ENCODE measurements at regions not wholly inside any gene's neighbourhood (a gene's known extent, or its start where the extent isn't known, plus 50 kb on each side); places are given as distances from the start of the nearest gene placed in this dataset.
A peak's percentile ranks its signal among the peaks of the same experiment; 100 is the strongest.
"Not testable (repeated sequence)": the region's sequence is repeated elsewhere in the genome, so short reads cannot be mapped to it uniquely, and the experiment has no call there.

DNA sequence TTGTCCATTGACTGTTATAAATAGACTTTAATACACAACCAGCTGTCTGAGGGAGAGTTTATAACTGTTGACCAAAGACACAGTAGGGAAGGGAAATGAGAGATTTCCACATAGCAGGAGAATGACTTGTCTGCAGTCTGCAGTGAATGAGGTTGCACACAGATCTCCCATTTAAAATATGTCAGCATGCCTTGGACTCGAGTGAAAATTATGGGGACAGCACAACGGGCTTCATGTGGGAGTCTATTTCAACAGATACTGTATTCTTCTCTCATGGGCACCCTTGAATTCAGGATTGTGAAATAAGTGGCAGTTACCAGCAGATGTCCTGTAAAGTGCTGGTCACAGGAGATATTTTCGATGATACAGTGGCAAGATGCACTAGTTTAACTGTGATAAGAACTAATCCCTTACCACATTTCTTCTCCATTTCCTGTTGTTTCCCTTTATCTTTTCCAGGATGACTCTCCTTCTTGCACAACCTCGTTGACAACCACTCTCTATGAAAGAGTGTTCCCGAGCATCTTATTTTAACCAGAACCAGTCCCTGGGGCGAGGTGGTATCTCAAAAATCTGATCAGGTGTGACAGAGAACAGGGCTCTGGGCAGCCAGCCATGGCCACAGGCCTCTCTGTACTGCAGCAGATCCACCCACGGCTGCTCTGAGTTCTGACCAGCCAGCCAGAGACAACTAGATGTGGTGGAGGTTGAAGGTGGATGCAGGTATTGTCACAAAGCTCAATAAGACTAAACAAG, 51.5 kb upstream of the MAP3K1 start:
- DNase-seq: no peak

DNA sequence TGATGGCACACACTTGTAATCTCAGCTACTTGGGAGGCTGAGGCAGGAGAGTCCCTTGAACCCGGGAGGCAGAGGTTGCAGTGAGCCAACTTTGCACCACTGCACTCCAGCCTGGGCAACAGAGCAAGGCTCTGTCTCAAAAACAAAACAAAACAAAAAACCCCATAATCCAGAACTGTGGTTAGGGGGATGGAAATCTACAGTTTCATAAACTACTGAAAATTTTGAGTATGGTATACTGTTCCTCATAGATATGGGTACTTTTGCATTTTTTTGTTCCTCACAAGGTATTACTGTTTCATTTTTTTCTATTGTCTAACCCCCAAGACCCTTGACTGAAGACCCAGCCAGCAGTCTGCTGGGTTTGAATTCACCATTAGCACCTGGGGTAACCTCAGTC, 52.2 kb upstream of the MAP3K1 start:
- no peak for DNase-seq

DNA sequence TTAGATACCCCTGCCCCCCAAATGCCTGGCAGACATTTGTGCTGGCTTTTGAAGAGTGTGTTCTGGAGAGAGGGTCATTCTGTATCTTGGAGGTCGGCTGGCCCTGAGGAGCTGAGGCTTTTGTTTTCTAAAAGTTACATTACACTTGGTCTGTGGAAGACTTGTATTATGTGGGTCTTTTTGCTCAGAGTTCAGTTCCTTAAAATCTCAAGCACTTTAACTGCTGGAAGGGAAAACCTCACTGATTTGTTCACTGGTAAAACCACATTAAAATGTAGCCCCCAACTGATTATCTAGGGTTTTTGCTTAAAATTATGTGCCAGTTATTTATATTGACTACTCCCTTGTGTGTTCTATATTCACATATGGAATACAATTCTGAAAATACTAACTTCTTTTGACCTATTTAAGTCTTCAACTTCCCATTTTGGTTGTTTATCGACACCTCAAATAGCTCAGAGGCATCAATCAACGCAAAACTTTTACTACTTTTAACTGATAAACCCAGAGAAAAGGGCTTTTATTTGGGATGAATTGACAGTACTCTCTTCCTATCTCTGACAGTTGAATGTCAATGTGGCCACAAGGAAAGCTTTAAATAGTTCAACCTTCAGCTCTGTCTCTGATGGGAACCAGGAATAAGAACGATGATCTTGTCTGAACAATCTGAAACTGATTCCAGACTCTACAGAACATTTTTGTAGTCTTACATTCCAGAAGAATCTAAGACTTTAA, 54.0 kb upstream of the MAP3K1 start:
- DNase-seq: no peak

DNA sequence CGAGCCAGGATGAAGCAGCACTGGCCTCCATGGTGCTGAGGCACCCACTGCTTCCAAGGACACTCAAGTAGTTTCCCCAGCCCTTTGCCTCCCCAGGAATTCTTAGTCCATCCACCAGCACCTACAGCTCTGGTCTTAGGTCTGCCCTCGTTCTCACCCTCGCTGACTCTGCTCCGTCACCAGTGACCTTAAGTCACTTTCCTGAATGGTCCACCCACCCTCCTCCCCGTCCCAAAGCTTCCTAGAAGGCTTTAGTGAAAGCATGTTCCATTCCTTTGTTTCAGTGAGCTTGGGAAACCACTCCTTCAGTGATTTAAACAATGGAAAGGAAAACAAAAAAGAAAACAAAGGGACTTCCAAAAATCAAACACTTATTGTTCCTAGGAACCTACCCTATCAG, 54.6 kb upstream of the MAP3K1 start:
- no peak for DNase-seq

DNA sequence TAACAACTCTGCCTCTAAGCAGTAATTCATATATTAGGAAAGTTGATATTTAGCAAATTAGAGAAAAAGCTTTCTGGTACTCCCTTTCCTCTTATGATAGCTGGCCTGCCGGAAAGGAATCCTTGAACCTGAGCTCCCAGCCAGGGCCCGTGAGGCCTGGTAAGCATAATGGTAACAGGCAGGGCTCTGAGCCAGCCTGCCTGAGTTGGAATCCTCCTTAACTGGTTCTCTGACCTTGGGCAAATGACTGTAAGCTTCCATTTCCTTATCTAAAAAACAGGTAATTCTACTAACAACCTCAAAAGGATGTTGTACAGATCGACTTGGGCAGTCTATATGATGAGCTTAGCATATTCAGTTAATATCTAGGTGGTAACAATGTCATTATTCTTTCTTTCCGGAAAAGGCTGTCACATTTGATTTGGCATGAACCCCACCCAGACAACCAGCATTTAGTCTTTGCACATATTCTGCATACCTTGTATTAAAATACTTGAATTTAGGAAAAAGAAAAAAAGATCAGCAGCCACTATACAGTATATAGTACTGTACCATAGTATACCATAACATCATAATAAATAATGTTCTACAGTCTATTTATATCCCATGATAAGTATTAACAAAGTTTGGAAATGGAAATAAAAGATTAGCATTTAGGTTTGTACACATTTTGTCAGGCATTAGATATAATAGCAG, 55.7 kb upstream of the MAP3K1 start:
- DNase-seq: no peak

DNA sequence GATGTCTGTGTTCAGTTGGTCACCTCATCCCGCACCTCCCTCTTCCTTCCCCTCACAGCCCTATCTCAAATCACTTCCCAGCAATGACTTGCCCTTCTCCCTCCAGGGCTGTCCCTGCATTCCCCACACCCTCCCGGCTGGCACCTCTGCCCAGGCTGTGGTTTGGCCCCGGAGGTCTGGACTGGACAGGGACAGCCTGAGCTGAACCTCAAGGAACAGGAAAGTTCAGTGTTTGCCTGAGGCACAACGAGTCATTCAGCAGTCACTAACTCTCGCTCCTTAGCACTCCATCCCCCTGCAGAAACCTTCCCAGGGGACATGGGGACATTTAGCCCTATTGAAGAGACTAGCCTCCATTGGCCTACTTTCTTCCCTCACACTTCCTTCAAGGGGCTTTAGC, 58.3 kb upstream of the MAP3K1 start:
- DNase-seq: no peak

DNA sequence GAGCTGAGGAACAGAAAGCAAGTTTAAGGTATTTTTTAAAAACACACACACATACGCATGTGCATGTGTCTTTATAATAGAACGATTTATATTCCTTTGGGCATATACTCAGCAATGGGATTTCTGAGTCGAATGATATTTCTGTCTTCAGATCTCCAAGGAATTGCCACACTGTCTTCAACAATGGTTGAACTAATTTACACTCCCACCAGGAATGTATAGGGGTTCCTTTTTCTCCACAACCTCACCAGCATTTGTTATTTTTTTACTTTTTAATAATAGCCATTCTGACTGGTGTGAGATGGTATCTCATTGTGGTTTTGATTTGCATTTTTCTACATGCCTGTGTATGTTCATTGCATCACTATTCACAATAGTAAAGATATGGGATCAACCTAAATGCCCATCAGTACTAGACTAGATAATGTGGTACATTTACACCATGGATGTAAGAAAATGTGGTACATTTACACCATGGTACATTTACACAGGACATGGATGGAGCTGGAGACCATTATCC, 60.3 kb upstream of the MAP3K1 start:
- DNase-seq: no peak

DNA sequence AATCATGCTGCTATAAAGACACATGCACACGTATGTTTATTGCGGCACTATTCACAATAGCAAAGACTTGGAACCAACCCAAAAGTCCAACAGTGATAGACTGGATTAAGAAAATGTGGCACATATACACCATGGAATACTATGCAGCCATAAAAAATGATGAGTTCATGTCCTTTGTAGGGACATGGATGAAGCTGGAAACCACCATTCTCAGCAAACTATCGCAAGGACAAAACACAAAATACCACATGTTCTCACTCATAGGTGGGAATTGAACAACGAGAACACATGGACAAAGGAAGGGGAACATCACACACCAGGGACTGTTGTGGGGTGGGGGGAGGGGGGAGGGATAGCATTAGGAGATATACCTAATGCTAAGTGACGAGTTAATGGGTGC, 61.8 kb upstream of the MAP3K1 start:
- DNase-seq: not testable (repeated sequence)

DNA sequence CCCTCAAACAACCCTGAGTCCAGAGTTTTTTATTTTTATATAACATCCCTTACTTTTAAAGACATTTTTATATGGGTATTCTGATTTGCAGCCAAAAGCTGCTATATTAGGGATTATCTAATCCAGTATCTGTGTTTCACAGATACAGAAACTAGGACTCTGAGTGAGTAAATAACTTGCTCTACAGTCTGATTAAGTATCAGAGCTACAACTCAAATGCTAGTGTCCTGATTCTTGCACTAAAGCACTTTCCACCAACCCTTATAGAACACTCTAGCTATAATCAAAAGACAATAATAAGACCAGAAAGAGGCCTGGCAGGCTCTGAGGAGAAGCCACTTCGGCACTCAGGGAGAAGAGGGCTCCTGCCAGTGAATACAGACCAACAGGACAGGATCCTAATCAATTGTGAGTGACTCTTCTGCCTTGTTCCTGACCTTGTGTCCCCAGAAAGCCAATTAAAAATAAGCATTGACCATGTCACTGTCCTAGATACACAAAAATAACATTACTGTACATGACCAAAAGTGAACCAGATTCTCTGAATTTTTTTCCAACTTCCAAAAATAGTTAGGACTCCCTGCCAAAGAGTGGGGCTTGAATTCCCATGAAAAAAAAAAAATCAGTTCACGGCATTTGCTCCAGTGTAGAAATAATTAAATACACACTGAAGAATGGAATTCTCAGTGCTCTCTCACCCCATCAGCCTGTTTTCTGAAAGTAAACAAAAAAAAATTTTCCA, 63.6 kb upstream of the MAP3K1 start:
- DNase-seq: no peak

DNA sequence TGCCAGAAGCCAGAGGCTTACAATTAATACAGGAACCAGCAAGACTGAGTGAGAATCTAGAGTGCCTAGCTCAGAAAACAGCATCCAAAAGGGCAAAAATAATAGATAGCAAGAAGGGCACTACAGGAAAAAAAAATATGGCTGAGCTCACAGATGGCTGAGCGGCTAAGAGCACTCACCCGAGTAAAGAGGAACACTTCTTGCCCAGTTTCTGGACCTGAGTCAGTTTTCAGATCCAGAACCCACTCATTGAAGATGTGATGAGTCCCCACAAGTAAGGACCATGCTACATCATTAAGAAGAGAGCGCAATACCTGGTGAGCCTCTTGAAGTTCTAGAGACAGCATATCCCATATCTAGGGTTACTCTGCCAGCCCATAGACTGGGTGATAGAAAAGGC, 65.5 kb upstream of the MAP3K1 start:
- DNase-seq: no peak

DNA sequence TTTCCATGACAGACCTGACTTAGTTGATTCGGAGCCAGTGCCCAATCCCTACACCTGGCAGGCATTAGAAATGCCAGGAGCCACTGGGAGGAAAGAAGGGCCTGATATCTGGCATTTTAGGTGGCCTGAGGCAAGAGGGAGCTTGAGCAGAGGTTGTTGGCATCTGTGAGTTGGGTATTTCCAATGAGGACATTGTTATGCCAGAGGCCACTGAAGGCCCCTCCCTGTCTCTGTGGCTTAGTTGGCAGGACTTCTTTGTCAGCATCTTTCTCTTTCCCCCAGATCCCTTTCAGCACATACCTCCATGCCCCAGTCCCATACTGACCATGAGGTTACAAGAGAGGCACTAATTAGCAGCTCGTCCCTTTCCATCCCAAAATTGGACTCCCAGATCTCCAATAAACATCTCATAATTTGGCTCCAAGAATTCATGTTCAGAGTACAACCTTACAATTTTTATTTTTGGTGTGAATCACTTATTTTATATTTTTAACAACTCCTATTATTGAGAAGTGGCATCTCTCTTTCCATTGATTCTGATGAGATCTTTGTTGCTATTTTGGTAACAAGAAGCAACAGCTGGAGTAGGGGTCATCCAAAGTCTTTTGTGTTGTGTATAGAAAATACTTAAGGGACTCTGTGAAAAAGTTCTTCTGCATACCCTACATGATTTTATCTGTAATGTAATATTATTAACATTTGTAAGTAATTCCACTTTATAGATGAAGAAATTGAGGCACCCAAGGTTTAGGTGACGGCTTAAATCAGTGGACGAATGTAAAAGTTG, 68.6 kb upstream of the MAP3K1 start:
- no peak for DNase-seq

DNA sequence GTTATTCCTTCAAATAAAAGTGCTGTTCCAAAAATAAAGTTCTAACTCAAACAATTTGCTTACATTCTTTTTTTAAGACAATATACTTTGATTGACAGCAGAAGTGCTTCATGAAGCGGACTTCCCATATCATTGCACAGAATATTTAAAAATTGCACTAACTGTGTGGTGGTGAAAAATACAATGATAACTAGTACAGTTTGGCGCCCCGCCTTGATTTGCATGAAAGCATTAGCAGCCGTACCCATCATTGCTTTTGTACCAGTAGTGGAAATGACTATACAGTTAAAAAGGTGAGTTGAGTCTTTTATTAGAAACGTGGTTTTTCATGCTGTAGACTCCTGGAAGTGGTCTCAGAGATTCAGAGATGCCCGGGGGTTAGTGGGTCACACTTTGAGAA, 69.5 kb upstream of the MAP3K1 start:
- no peak for DNase-seq

DNA sequence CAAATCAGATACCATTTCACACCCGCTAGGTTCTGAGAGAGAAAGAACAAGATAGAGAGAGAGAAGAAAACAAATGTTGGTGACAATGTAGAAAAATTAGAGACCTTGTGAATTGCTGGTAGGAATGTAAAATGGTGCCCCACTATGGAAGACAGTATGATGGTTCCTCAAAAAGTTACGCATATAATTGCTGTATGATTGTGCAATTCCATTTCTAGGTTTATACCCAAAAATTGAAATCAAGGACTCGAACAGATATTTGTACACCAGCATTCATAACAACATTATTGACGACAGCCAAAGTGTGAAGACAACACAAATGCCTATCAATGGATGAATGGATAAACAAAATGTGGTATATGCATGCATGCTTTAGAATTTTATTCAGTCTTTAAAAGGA, 74.5 kb upstream of the MAP3K1 start:
- no peak for DNase-seq

DNA sequence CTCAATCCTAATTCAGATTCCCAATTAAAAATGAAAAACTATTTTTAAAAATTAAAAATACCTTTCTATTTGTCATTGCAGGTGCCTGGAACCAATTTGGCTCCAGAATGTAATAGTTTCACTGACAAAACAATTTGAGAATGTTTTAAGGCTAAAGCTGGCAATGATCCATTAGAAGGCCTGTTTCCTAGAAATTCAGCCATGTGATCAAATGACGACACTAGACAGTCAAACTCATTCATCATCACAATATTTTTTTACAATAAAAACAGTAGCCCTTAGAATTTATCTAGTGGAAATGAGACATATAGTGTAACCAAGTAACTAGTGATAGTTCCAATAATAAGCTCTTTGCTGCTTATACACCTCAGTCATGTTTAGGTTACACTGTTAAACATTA, 75.4 kb upstream of the MAP3K1 start:
- no peak for DNase-seq

DNA sequence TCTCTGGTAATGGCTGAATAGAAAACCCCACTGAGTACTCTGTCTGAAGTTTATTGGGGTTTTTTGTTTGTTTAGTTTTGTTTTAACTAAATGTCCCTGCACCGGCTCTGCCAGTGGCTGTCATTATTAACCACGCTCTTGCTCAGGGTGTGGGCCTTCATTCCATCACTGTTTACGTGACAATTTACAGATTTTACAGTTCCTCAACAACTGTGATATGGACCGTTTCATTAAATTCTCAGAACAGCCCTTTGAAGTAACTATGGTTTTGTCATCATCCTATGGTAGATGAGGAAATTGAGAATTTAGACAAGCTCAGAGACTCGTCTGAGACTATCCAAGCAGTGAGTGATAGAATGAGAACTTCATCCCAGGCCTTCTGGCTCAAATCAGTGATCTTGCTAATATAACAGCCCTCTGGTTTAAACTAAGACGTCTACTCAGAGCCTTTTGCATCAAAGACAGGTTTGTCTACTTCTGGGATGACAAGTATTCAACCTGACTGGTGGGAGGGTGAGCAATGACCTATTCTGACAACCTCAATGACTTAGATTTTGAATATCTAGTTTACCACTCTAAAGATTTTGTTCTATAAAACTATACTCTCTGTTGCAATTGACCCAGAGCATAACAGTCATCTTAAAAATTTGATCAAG, 77.3 kb upstream of the MAP3K1 start:
- DNase-seq: no peak

DNA sequence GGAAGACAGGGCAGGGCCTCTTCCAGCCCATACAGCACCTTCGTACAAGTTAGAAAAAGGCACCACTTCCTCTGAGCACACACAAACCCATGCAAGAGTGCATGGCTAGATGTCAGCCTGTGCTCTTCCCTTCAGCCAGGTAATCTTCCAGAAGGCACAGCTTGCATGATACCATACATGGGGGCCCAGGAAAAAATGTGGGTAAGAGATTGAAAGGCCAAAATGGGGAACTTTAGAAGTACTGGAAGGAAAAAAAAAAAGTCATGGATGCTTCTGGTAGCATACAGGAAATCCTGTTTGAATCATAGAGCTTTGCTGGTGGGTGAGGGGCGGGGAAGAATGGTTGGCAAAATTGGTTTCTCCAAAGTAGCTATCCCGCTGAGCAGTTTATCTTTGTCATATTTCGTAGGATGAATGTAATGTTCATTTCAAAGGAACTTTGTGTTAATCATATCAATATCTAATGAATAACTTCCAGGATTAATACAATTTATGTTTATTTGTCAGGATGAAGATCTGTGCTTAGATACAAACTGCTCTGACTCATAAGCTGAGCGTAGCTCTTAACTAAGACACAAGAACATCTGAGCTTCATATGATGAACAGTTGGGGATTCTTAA, 78.2 kb upstream of the MAP3K1 start:
- no peak for DNase-seq

DNA sequence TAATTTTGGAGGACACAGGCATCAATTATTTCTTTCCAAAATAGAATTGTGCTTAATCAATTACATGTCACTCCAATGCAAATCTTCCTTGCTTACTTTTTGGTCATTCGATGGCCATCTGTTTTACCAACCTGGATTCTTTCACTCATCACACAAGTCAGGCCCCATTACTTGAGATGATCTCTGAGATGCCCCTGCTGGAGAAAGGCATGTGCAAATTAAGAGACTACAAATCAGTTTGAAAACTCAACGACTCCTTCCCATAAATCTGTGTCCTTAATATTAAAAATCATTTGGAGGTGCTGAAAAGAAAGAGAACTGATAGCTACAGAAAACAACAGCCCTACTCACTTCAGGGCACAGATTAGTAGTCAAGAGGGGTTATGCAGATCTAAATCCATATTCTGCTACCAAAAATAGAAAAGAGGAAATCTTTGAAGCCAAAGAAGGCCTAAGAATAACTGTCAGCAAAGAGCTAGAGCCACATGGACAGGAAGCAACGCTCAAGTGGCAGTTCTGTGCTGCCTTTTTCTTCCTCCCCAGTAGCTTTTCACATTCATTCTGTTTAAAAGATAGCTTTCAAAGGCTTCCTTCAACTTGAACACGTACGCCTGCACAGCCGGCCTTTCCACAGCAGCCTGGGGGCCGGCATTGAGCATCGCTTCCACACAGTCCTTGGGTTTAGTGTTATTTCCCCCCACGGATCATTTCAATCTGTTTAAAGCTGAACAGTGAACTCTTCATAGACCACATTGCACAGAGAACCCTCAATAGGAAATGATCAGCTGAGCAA, 79.3 kb upstream of the MAP3K1 start:
- DNase-seq: no peak

DNA sequence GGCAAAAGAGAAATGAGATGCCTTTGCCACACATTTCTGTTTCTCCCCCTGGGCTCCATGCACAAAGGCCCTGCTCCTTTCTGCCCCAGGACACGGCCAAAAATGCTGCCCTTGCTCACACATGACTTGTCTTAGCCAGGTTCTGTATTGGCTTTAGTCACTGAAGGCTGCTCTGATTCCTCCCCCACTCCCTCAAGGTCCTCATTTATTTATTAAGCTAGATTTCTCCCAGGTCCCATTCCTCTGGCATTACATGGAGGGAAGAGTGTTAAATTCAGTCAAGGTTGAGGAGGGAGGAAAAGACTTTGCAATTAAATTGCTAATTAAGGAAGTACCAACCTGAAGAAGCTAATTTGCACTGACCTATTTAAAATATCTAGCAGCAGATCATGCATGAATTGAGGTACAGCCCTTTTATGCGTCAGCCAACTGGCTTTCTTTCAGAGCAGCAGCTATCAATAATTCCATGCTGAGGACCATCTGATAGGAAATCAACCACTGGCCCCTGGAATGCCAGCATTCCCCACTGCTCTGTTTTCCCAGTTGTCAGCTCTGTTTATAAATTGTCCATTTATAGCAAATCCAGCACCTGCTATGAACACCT, 81.2 kb upstream of the MAP3K1 start:
- no peak for DNase-seq

DNA sequence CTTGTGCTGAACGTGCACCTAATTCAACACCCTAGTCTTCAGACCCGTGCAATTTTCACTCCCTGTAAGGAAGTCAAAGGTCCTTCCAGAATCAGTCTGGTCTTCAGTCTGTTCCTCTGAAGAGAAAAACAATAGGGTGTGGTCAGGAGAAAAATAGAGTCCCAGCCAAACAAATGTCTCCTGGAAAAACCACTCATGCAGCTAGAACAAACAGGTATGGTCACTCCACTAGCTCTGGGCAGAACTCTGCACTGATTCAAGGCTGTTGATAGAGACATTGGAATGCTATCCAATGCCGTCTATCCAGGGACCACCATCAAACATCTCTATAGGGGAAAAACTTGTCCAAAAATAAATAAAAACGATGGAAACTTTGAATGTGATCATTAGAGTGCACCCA, 81.8 kb upstream of the MAP3K1 start:
- DNase-seq: no peak

DNA sequence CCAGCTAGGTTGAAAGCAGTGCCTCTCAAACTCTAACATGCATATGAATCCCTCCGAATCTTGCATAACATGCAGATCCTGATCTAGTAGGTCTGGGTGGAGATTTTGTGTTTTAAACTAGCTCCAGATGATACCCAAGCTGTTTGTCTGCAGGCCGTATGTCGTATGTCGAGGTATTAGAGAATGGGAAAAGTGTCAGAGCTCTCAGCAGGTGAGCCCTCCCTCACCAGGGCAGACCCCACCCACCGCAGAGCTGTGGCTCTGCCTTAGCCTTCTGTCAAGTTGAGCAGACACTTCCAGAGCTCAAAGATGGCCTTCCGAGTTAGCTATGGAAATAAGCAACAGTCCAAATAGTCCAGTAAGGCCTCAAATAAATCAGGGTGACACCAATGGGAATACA, 83.2 kb upstream of the MAP3K1 start:
- peak in 1 of 2 experiments; percentile 8 for DNase-seq

All from NCI-H524 (cell line).